Gastrocnemius medialis (tissue), 4 donors: ENCODE measurements at regions not wholly inside any gene's neighbourhood (a gene's known extent, or its start where the extent isn't known, plus 50 kb on each side); places are given as distances from the start of the nearest gene placed in this dataset.

Experiments used
- POLR2A ChIP-seq, 2 donors: fragments of 450-650 bp; IDR thresholded peaks; one replicate each; pipeline ENCODE4 v1.6.1; 2017; ENCODE audit warnings: antibody characterized with exemption in 2 of 2, mild to moderate bottlenecking in 2 of 2, moderate library complexity in 2 of 2
- TF ChIP-seq, protein P1 (sequence below), 5 experiments: fragments of 450-650 bp in 3 of 5; fragments of 200-600 bp in 2 of 5; sonication (generic) in 2 of 5; IDR thresholded peaks in 4 of 5; conservative IDR thresholded peaks in 1 of 5; 1 replicate in 4 of 5; 2 replicates in 1 of 5; pipeline ENCODE4 v1.5.1; 2016 to 2019; ENCODE audit warnings: antibody characterized with exemption in 5 of 5, mild to moderate bottlenecking in 3 of 5, moderate library complexity in 3 of 5

DNA sequence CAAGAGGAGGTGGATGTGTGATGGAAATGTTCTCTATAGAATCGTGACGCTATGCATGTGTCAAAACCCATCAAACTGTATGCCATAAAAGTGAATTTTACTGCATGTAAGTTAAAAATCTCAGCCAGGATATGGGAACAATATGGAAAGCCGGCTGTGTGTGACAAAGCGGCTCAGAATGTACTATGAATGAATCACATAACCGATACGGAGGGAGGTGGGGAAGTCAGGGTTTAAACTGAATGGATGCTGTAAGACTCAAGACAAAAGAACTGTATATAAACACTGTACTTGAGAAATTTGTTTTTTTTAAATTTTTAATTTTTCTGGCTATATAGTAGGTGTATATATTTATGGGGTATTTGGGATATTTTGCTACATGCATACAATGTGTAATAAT is 111.6 kb upstream of the PDE4B start:
- TF ChIP-seq, protein P1, sequence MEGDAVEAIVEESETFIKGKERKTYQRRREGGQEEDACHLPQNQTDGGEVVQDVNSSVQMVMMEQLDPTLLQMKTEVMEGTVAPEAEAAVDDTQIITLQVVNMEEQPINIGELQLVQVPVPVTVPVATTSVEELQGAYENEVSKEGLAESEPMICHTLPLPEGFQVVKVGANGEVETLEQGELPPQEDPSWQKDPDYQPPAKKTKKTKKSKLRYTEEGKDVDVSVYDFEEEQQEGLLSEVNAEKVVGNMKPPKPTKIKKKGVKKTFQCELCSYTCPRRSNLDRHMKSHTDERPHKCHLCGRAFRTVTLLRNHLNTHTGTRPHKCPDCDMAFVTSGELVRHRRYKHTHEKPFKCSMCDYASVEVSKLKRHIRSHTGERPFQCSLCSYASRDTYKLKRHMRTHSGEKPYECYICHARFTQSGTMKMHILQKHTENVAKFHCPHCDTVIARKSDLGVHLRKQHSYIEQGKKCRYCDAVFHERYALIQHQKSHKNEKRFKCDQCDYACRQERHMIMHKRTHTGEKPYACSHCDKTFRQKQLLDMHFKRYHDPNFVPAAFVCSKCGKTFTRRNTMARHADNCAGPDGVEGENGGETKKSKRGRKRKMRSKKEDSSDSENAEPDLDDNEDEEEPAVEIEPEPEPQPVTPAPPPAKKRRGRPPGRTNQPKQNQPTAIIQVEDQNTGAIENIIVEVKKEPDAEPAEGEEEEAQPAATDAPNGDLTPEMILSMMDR (IDR thresholded peaks at IDR 0.05 in 4 of 5, conservative IDR thresholded peaks at IDR 0.05 in 1 of 5) = no peak
- no peak for TF ChIP-seq POLR2A (IDR thresholded peaks at IDR 0.05)
